ENCODE measurements at regions not wholly inside any gene's neighbourhood (a gene's known extent, or its start where the extent isn't known, plus 50 kb on each side); places are given as distances from the start of the nearest gene placed in this dataset.

DNA sequence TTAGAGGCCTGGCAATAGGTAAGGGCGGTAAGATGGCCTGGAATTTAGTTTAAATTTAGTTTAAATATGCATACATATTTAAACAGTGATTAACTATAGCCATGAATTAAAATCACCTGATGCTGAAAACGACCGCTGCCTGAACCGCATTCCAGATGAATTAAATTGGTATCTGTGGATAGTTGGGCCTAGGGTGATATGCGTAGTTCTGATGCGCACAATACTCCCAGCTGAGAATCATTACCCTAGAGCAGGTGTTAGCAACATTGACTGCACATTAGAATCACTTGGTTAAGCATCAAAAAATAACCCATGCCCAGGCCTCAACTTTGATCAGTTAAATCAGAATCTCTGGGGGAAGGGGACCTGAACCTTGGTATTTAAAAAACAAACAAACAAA lies 432.4 kb downstream of the GBA3 start:
- TF ChIP-seq, protein P1, sequence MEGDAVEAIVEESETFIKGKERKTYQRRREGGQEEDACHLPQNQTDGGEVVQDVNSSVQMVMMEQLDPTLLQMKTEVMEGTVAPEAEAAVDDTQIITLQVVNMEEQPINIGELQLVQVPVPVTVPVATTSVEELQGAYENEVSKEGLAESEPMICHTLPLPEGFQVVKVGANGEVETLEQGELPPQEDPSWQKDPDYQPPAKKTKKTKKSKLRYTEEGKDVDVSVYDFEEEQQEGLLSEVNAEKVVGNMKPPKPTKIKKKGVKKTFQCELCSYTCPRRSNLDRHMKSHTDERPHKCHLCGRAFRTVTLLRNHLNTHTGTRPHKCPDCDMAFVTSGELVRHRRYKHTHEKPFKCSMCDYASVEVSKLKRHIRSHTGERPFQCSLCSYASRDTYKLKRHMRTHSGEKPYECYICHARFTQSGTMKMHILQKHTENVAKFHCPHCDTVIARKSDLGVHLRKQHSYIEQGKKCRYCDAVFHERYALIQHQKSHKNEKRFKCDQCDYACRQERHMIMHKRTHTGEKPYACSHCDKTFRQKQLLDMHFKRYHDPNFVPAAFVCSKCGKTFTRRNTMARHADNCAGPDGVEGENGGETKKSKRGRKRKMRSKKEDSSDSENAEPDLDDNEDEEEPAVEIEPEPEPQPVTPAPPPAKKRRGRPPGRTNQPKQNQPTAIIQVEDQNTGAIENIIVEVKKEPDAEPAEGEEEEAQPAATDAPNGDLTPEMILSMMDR (conservative IDR thresholded peaks at IDR 0.05; ENCODE audit: low read depth, low read length), result no peak
- no peak for TF ChIP-seq POLR2A (IDR thresholded peaks at IDR 0.05; ENCODE audit: low read depth, low read length)
- no peak for TF ChIP-seq MAFK (IDR thresholded peaks at IDR 0.05; ENCODE audit: low read depth, low read length)
- TF ChIP-seq FOS (IDR thresholded peaks at IDR 0.05; ENCODE audit: low read depth, low read length), result no peak
- no peak for TF ChIP-seq SMC3 (IDR thresholded peaks at IDR 0.05; ENCODE audit: low read depth, low read length)
- TF ChIP-seq, protein P2, sequence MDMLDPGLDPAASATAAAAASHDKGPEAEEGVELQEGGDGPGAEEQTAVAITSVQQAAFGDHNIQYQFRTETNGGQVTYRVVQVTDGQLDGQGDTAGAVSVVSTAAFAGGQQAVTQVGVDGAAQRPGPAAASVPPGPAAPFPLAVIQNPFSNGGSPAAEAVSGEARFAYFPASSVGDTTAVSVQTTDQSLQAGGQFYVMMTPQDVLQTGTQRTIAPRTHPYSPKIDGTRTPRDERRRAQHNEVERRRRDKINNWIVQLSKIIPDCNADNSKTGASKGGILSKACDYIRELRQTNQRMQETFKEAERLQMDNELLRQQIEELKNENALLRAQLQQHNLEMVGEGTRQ (IDR thresholded peaks at IDR 0.05; ENCODE audit: low read depth, low read length), result no peak
- TF ChIP-seq BHLHE40 (IDR thresholded peaks at IDR 0.05; ENCODE audit: low read depth, low read length), result no peak
- no peak for TF ChIP-seq MXI1 (IDR thresholded peaks at IDR 0.05; ENCODE audit: borderline replicate concordance, low read depth, low read length)
- no peak for TF ChIP-seq RAD21 (IDR thresholded peaks at IDR 0.05; ENCODE audit: low read length)
